ENCODE measurements at regions not wholly inside any gene's neighbourhood (a gene's known extent, or its start where the extent isn't known, plus 50 kb on each side); places are given as distances from the start of the nearest gene placed in this dataset.

DNA sequence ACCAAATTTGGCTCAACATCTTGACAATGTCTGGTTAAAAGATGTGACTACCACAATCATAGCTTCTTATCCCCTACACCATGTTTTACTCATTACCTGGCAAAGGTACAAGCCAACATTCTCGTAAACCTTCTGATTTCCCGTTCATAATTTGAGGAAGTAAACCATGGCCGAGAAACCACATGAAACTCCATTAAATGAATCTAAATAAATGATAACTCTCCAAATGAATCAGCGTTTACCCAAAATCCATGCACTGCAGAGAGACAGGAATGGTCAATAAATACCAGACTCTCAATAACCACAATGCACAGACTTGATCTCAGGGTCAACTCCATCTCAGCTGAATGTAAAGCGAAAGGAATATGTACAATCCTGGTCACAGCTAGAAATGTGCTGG is 125.2 kb downstream of the TYW3 start (continued):
- TF ChIP-seq, protein P1, sequence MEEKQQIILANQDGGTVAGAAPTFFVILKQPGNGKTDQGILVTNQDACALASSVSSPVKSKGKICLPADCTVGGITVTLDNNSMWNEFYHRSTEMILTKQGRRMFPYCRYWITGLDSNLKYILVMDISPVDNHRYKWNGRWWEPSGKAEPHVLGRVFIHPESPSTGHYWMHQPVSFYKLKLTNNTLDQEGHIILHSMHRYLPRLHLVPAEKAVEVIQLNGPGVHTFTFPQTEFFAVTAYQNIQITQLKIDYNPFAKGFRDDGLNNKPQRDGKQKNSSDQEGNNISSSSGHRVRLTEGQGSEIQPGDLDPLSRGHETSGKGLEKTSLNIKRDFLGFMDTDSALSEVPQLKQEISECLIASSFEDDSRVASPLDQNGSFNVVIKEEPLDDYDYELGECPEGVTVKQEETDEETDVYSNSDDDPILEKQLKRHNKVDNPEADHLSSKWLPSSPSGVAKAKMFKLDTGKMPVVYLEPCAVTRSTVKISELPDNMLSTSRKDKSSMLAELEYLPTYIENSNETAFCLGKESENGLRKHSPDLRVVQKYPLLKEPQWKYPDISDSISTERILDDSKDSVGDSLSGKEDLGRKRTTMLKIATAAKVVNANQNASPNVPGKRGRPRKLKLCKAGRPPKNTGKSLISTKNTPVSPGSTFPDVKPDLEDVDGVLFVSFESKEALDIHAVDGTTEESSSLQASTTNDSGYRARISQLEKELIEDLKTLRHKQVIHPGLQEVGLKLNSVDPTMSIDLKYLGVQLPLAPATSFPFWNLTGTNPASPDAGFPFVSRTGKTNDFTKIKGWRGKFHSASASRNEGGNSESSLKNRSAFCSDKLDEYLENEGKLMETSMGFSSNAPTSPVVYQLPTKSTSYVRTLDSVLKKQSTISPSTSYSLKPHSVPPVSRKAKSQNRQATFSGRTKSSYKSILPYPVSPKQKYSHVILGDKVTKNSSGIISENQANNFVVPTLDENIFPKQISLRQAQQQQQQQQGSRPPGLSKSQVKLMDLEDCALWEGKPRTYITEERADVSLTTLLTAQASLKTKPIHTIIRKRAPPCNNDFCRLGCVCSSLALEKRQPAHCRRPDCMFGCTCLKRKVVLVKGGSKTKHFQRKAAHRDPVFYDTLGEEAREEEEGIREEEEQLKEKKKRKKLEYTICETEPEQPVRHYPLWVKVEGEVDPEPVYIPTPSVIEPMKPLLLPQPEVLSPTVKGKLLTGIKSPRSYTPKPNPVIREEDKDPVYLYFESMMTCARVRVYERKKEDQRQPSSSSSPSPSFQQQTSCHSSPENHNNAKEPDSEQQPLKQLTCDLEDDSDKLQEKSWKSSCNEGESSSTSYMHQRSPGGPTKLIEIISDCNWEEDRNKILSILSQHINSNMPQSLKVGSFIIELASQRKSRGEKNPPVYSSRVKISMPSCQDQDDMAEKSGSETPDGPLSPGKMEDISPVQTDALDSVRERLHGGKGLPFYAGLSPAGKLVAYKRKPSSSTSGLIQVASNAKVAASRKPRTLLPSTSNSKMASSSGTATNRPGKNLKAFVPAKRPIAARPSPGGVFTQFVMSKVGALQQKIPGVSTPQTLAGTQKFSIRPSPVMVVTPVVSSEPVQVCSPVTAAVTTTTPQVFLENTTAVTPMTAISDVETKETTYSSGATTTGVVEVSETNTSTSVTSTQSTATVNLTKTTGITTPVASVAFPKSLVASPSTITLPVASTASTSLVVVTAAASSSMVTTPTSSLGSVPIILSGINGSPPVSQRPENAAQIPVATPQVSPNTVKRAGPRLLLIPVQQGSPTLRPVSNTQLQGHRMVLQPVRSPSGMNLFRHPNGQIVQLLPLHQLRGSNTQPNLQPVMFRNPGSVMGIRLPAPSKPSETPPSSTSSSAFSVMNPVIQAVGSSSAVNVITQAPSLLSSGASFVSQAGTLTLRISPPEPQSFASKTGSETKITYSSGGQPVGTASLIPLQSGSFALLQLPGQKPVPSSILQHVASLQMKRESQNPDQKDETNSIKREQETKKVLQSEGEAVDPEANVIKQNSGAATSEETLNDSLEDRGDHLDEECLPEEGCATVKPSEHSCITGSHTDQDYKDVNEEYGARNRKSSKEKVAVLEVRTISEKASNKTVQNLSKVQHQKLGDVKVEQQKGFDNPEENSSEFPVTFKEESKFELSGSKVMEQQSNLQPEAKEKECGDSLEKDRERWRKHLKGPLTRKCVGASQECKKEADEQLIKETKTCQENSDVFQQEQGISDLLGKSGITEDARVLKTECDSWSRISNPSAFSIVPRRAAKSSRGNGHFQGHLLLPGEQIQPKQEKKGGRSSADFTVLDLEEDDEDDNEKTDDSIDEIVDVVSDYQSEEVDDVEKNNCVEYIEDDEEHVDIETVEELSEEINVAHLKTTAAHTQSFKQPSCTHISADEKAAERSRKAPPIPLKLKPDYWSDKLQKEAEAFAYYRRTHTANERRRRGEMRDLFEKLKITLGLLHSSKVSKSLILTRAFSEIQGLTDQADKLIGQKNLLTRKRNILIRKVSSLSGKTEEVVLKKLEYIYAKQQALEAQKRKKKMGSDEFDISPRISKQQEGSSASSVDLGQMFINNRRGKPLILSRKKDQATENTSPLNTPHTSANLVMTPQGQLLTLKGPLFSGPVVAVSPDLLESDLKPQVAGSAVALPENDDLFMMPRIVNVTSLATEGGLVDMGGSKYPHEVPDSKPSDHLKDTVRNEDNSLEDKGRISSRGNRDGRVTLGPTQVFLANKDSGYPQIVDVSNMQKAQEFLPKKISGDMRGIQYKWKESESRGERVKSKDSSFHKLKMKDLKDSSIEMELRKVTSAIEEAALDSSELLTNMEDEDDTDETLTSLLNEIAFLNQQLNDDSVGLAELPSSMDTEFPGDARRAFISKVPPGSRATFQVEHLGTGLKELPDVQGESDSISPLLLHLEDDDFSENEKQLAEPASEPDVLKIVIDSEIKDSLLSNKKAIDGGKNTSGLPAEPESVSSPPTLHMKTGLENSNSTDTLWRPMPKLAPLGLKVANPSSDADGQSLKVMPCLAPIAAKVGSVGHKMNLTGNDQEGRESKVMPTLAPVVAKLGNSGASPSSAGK (IDR thresholded peaks at IDR 0.05), result no peak

All from K562 (cell line).